ENCODE measurements at regions not wholly inside any gene's neighbourhood (a gene's known extent, or its start where the extent isn't known, plus 50 kb on each side); places are given as distances from the start of the nearest gene placed in this dataset.

- no peak for TF ChIP-seq CTCF (IDR thresholded peaks at IDR 0.05)
- TF ChIP-seq POLR2A (IDR thresholded peaks at IDR 0.05), result no peak
- TF ChIP-seq EP300 (IDR thresholded peaks at IDR 0.05), result no peak
- no peak for TF ChIP-seq POLR2AphosphoS5 (IDR thresholded peaks at IDR 0.05)
Measured at GRCh38 chr5:8383616-8384015, 514.7 kb downstream of the MTRR start.
